ENCODE measurements at regions not wholly inside any gene's neighbourhood (a gene's known extent, or its start where the extent isn't known, plus 50 kb on each side); places are given as distances from the start of the nearest gene placed in this dataset.

GRCh38 chr1:101139821-101140718, 96.7 kb upstream of the S1PR1 start:
- no peak overlapping the region for H3K4me3 ChIP-seq (ENCODE audit: control insufficient read depth, low read depth, low read length)
- no peak for TF ChIP-seq CTCF (conservative IDR thresholded peaks at IDR 0.05; ENCODE audit: control insufficient read depth, insufficient read depth, low read depth, low read length)
- DNase-seq (ENCODE audit: low read depth): no peak

- no peak for TF ChIP-seq CTCF (conservative IDR thresholded peaks at IDR 0.05; ENCODE audit: control insufficient read depth, insufficient read depth, low read depth, low read length)
- no peak overlapping the region for H3K4me3 ChIP-seq (ENCODE audit: control insufficient read depth, low read depth, low read length)
- DNase-seq (ENCODE audit: low read depth): no peak
These were observed 97.7 kb upstream of the S1PR1 start for GRCh38 chr1:101139130-101139529.

- TF ChIP-seq CTCF (conservative IDR thresholded peaks at IDR 0.05; ENCODE audit: control insufficient read depth, insufficient read depth, low read depth, low read length): no peak
- DNase-seq (ENCODE audit: low read depth): peak; percentile 59
- no peak overlapping the region for H3K4me3 ChIP-seq (ENCODE audit: control insufficient read depth, low read depth, low read length)
These were observed 99.4 kb upstream of the S1PR1 start for GRCh38 chr1:101137144-101138126.

GRCh38 chr1:101136739-101137138, 100.1 kb upstream of the S1PR1 start:
- no peak for TF ChIP-seq CTCF (conservative IDR thresholded peaks at IDR 0.05; ENCODE audit: control insufficient read depth, insufficient read depth, low read depth, low read length)
- H3K4me3 ChIP-seq (ENCODE audit: control insufficient read depth, low read depth, low read length): no peak overlapping the region
- peak; percentile 11 for DNase-seq (ENCODE audit: low read depth)

GRCh38 chr1:101136271-101136670, 100.5 kb upstream of the S1PR1 start:
- H3K4me3 ChIP-seq (ENCODE audit: control insufficient read depth, low read depth, low read length): no peak overlapping the region
- DNase-seq (ENCODE audit: low read depth): no peak
- TF ChIP-seq CTCF (conservative IDR thresholded peaks at IDR 0.05; ENCODE audit: control insufficient read depth, insufficient read depth, low read depth, low read length): no peak

- no peak overlapping the region for H3K4me3 ChIP-seq (ENCODE audit: control insufficient read depth, low read depth, low read length)
- no peak for DNase-seq (ENCODE audit: low read depth)
- no peak for TF ChIP-seq CTCF (conservative IDR thresholded peaks at IDR 0.05; ENCODE audit: control insufficient read depth, insufficient read depth, low read depth, low read length)
These were observed 101.3 kb upstream of the S1PR1 start for GRCh38 chr1:101135526-101135925.
